H9 (cell line): ENCODE measurements at regions not wholly inside any gene's neighbourhood (a gene's known extent, or its start where the extent isn't known, plus 50 kb on each side); places are given as distances from the start of the nearest gene placed in this dataset.

ENCODE experiments used
- DNase-seq: peaks from one replicate; pipeline ENCODE4 v3.0.0-alpha.2; 2017
- H2AFZ ChIP-seq: one replicate; pipeline ENCODE4 v1.6.1; 2013; ENCODE audit warnings: mild to moderate bottlenecking, low read length, control low read depth, moderate library complexity
- H2AK5ac ChIP-seq: 2 replicates; pipeline ENCODE4 v1.6.1; 2013; ENCODE audit warnings: low read length, control low read depth, mixed read lengths; ENCODE audit not compliant: insufficient read length
- H2BK120ac ChIP-seq: one replicate; pipeline ENCODE4 v1.6.1; 2013; ENCODE audit warnings: low read depth, mild to moderate bottlenecking, low read length, control low read depth, inconsistent platforms; ENCODE audit not compliant: poor library complexity, severe bottlenecking
- H2BK12ac ChIP-seq: 2 replicates; pipeline ENCODE4 v1.6.1; 2013; ENCODE audit warnings: low read length, control low read depth, mixed read lengths, low read depth; ENCODE audit not compliant: insufficient read length
- H2BK15ac ChIP-seq: 2 replicates; pipeline ENCODE4 v1.6.1; 2013; ENCODE audit warnings: low read depth, low read length, control low read depth
- H2BK20ac ChIP-seq: one replicate; pipeline ENCODE4 v1.6.1; 2013; ENCODE audit warnings: low read depth, mild to moderate bottlenecking, low read length, control low read depth, inconsistent platforms; ENCODE audit not compliant: poor library complexity, severe bottlenecking
- H2BK5ac ChIP-seq: 2 replicates; pipeline ENCODE4 v1.6.1; 2013; ENCODE audit warnings: low read length, control low read depth, mixed read lengths; ENCODE audit not compliant: insufficient read length
- H3K14ac ChIP-seq: 2 replicates; pipeline ENCODE4 v1.6.1; 2013; ENCODE audit warnings: low read length, control low read depth; ENCODE audit not compliant: insufficient read depth
- H3K18ac ChIP-seq: 2 replicates; pipeline ENCODE4 v1.6.1; 2013; ENCODE audit warnings: low read depth, mild to moderate bottlenecking, mixed read lengths, low read length, control low read depth; ENCODE audit not compliant: insufficient read length
- H3K23ac ChIP-seq: 2 replicates; pipeline ENCODE4 v1.6.1; 2013; ENCODE audit warnings: low read length, control low read depth, mixed read lengths, low read depth; ENCODE audit not compliant: insufficient read length
- H3K23me2 ChIP-seq: 2 replicates; pipeline ENCODE4 v1.6.1; 2013; ENCODE audit warnings: low read depth, mild to moderate bottlenecking, mixed read lengths, low read length, control low read depth; ENCODE audit not compliant: insufficient read length, poor library complexity, severe bottlenecking
- H3K27ac ChIP-seq: 2 replicates; pipeline ENCODE4 v1.5.1; 2013; ENCODE audit warnings: low read length, control low read depth, mixed read lengths, low read depth; ENCODE audit not compliant: insufficient read length
- H3K27me3 ChIP-seq: 2 replicates; pipeline ENCODE4 v1.6.1; 2013; ENCODE audit warnings: low read length, control low read depth, inconsistent platforms; ENCODE audit not compliant: insufficient read depth
- H3K4ac ChIP-seq: 2 replicates; pipeline ENCODE4 v1.6.1; 2013; ENCODE audit warnings: low read depth, mild to moderate bottlenecking, control low read depth, inconsistent platforms, low read length, moderate library complexity
- H3K4me1 ChIP-seq: 2 replicates; pipeline ENCODE4 v1.6.1; 2013; ENCODE audit warnings: low read length, control low read depth, inconsistent platforms; ENCODE audit not compliant: insufficient read depth
- H3K4me2 ChIP-seq: 2 replicates; pipeline ENCODE4 v1.6.1; 2013; ENCODE audit warnings: low read length, control low read depth, mixed read lengths; ENCODE audit not compliant: insufficient read length, insufficient read depth
- H3K56ac ChIP-seq: 2 replicates; pipeline ENCODE4 v1.6.1; 2013; ENCODE audit warnings: low read depth, mild to moderate bottlenecking, mixed read lengths, low read length, control low read depth; ENCODE audit not compliant: insufficient read length
- H3K79me1 ChIP-seq: 2 replicates; pipeline ENCODE4 v1.6.1; 2013; ENCODE audit warnings: low read depth, mild to moderate bottlenecking, moderate library complexity, low read length, control low read depth, inconsistent platforms; ENCODE audit not compliant: insufficient read depth, poor library complexity, severe bottlenecking
- H3K79me2 ChIP-seq: 2 replicates; pipeline ENCODE4 v1.6.1; 2013; ENCODE audit warnings: low read length, control low read depth, inconsistent platforms; ENCODE audit not compliant: insufficient read depth
- H3K9ac ChIP-seq: 2 replicates; pipeline ENCODE4 v1.6.1; 2013; ENCODE audit warnings: low read length, control low read depth, mixed read lengths; ENCODE audit not compliant: insufficient read length; ENCODE audit errors: extremely low read depth
- H3K9me3 ChIP-seq: one replicate; pipeline ENCODE4 v1.6.1; 2013; ENCODE audit warnings: low read depth, low read length, inconsistent platforms; ENCODE audit not compliant: control insufficient read depth
- H3T11ph ChIP-seq: one replicate; pipeline ENCODE4 v1.6.1; 2013; ENCODE audit warnings: mild to moderate bottlenecking, low read length, control low read depth, inconsistent platforms
- H4K20me1 ChIP-seq: one replicate; pipeline ENCODE4 v1.6.1; 2013; ENCODE audit not compliant: control insufficient read depth, insufficient read length, insufficient read depth
- H4K5ac ChIP-seq: 2 replicates; pipeline ENCODE4 v1.6.1; 2013; ENCODE audit warnings: low read depth, mild to moderate bottlenecking, mixed read lengths, low read length, control low read depth; ENCODE audit not compliant: insufficient read length
- H4K8ac ChIP-seq: replicated peaks from 2 replicates; pipeline ENCODE4 v1.6.1; 2013; ENCODE audit warnings: low read length, control low read depth, mixed read lengths, low read depth; ENCODE audit not compliant: insufficient read length
- H4K91ac ChIP-seq: 2 replicates; pipeline ENCODE4 v1.6.1; 2013; ENCODE audit warnings: low read depth, mild to moderate bottlenecking, moderate library complexity, mixed read lengths, low read length, control low read depth; ENCODE audit not compliant: insufficient read length
- H3K27ac Mint-ChIP-seq, 3 experiments: 2 replicates in 2 of 3; 3 replicates in 1 of 3; pipeline ENCODE4 v1.8.0; 2020 to 2021; ENCODE audit warnings: mixed read lengths in 3 of 3, mild to moderate bottlenecking in 1 of 3, moderate library complexity in 1 of 3
- H3K27me3 Mint-ChIP-seq: 2 replicates; pipeline ENCODE4 v1.8.0; 2021; ENCODE audit warnings: low read depth, mild to moderate bottlenecking, moderate library complexity, mixed read lengths
- H3K36me3 Mint-ChIP-seq, 3 experiments: 2 replicates in 2 of 3; 3 replicates in 1 of 3; pipeline ENCODE4 v1.8.0; 2020 to 2021; ENCODE audit warnings: low read depth in 3 of 3, mixed read lengths in 3 of 3; ENCODE audit not compliant: insufficient read depth in 1 of 3
- H3K4me1 Mint-ChIP-seq, 2 experiments: 2 replicates each; pipeline ENCODE4 v1.8.0; 2020; ENCODE audit warnings: mixed read lengths in 2 of 2
- H3K4me3 Mint-ChIP-seq, 2 experiments: 2 replicates in 1 of 2; 3 replicates in 1 of 2; pipeline ENCODE4 v1.8.0; 2020 to 2021; ENCODE audit warnings: mild to moderate bottlenecking in 2 of 2, mixed read lengths in 2 of 2, moderate library complexity in 1 of 2
- H3K9me3 Mint-ChIP-seq, 2 experiments: 2 replicates in 1 of 2; 3 replicates in 1 of 2; pipeline ENCODE4 v1.8.0; 2020; ENCODE audit warnings: mild to moderate bottlenecking in 2 of 2, mixed read lengths in 2 of 2, moderate library complexity in 1 of 2
- CTCF ChIP-seq: fragments of 200-600 bp; sonication (generic); conservative IDR thresholded peaks from 3 replicates; pipeline ENCODE4 v1.8.0; 2021; ENCODE audit warnings: antibody characterized with exemption, mild to moderate bottlenecking
- WGBS: extraction: QIAGEN DNeasy Blood & Tissue Kit; methylation state at CpG from one replicate; pipeline ENCODE4 v1.1.7; 2013; ENCODE audit warnings: missing lambda C conversion rate, low lambda C conversion rate, mixed read lengths; ENCODE audit not compliant: insufficient read length; ENCODE audit errors: extremely low coverage; 5-methylcytosine and 5-hydroxymethylcytosine counted together

GRCh38 chrX:6783912-6784311 is 249.0 kb upstream of the VCX3A start:
- no CpG with 5 or more reads among the region's 3 CpGs for WGBS

More at GRCh38 chrX:6783912-6784311, 249.0 kb upstream of the VCX3A start:
- no peaks in the 10 kb centered on the region for H3K79me1 ChIP-seq
- H2AFZ ChIP-seq, result no peak overlapping the region
- no peak overlapping the region for H3K14ac ChIP-seq
- no peak overlapping the region for H3T11ph ChIP-seq
- H2BK12ac ChIP-seq, result no peak overlapping the region
- H3K4ac ChIP-seq, result no peak overlapping the region
- no peak overlapping the region for H3K18ac ChIP-seq
- H3K36me3 Mint-ChIP-seq, result no peaks in the 10 kb centered on the region; a peak in 1 of 7 replicates
- no peak overlapping the region for H4K8ac ChIP-seq
- H3K27me3 Mint-ChIP-seq, result no peaks in the 10 kb centered on the region
- no peak overlapping the region for H3K56ac ChIP-seq
- no peaks in the 10 kb centered on the region; a peak in 1 of 5 replicates for H3K9me3 Mint-ChIP-seq
- no peak overlapping the region for H4K5ac ChIP-seq
- H3K23ac ChIP-seq, result no peak overlapping the region
- H3K4me3 Mint-ChIP-seq, result no peak overlapping the region
- H3K4me1 Mint-ChIP-seq, result peaks cover 14 to 17% of the 10 kb centered on the region in 2 experiments
- no peak overlapping the region for H3K9ac ChIP-seq
- DNase-seq, result no peak
- H4K91ac ChIP-seq, result no peak overlapping the region
- no peak overlapping the region for H2BK120ac ChIP-seq
- no peak overlapping the region for H3K27ac Mint-ChIP-seq
- H2BK15ac ChIP-seq, result no peak overlapping the region
- no peak overlapping the region for H2BK20ac ChIP-seq
- H3K27ac ChIP-seq, result no peak overlapping the region
- no peaks in the 10 kb centered on the region for H3K27me3 ChIP-seq
- H3K79me2 ChIP-seq, result no peaks in the 10 kb centered on the region
- H4K20me1 ChIP-seq, result no peaks in the 10 kb centered on the region
- H2BK5ac ChIP-seq, result no peak overlapping the region
- H3K4me2 ChIP-seq, result no peak overlapping the region
- H3K4me1 ChIP-seq, result peaks cover 6% of the 10 kb centered on the region; the same call in 1 of the 2 replicates
- H3K23me2 ChIP-seq, result peaks cover 3% of the 10 kb centered on the region
- no peaks in the 10 kb centered on the region for H3K9me3 ChIP-seq
- TF ChIP-seq CTCF, result no peak
- no peak overlapping the region for H2AK5ac ChIP-seq
